Cardiac fibroblast (primary cell): ENCODE measurements at regions not wholly inside any gene's neighbourhood (a gene's known extent, or its start where the extent isn't known, plus 50 kb on each side); places are given as distances from the start of the nearest gene placed in this dataset.

Experiments used
- DNase-seq, 2 donors: peaks; one replicate each; pipeline versions ENCODE4 v3.0.0 to v3.0.0-alpha.2; 2010; ENCODE audit warnings: low read depth in 2 of 2
- H3K4me3 ChIP-seq, 2 donors: replicated peaks in 1 of 2; 1 replicate in 1 of 2; 2 replicates in 1 of 2; pipeline ENCODE4 v1.5.1; 2011; ENCODE audit warnings: low read depth in 2 of 2, low read length in 2 of 2, mild to moderate bottlenecking in 2 of 2, moderate library complexity in 1 of 2
- TF ChIP-seq, protein P1 (sequence below): IDR thresholded peaks from one replicate; pipeline ENCODE4 v1.5.1; 2011; ENCODE audit warnings: low read depth, mild to moderate bottlenecking, low read length, inconsistent platforms

- TF ChIP-seq, protein P1, sequence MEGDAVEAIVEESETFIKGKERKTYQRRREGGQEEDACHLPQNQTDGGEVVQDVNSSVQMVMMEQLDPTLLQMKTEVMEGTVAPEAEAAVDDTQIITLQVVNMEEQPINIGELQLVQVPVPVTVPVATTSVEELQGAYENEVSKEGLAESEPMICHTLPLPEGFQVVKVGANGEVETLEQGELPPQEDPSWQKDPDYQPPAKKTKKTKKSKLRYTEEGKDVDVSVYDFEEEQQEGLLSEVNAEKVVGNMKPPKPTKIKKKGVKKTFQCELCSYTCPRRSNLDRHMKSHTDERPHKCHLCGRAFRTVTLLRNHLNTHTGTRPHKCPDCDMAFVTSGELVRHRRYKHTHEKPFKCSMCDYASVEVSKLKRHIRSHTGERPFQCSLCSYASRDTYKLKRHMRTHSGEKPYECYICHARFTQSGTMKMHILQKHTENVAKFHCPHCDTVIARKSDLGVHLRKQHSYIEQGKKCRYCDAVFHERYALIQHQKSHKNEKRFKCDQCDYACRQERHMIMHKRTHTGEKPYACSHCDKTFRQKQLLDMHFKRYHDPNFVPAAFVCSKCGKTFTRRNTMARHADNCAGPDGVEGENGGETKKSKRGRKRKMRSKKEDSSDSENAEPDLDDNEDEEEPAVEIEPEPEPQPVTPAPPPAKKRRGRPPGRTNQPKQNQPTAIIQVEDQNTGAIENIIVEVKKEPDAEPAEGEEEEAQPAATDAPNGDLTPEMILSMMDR = no peak
- no peak overlapping the region for H3K4me3 ChIP-seq
- no peak for DNase-seq
Measured at GRCh38 chr11:109798521-109798920, 294.7 kb upstream of the ZC3H12C start.

- TF ChIP-seq, protein P1 = no peak
- no peak for DNase-seq
- no peak overlapping the region for H3K4me3 ChIP-seq
Measured at GRCh38 chr11:109799604-109800003, 293.6 kb upstream of the ZC3H12C start.

DNA sequence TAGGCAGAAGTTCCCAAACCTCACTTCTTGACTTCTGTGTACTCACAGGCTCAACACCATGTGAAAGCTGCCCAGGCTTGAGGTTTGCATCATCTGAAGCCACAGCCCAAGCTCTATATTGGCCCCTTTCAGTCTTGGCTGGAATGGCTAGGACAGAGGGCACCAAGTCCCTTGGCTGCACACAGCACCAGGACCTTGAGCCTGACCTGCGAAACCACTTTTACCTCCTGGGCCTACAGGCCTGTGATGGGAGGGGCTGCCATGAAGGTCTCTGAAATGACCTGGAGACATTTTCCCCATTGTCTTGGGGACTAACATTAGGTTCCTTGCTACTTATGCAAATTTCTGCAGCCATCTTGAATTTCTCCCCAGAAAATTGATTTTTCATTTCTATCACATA lies 288.3 kb upstream of the ZC3H12C start:
- DNase-seq = no peak
- TF ChIP-seq, protein P1 = no peak
- H3K4me3 ChIP-seq = no peak overlapping the region

DNA sequence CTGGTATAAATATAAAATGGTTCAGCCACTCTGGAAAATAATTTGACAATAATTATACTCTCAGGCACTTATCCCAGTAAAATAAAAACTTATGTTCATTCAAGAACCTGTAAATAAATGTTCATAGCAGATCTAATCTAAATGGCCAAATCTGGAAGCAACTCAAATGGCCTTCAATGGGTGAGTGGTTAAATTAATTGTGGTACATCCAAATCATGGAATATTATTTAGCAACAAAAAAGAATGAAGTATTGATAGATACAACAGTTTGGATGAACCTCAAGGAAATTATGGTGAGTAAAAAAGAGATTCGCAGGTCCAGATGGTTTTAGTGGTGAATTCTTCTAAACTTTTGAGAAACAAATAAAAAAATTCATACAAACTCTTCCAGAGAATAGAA lies 287.0 kb upstream of the ZC3H12C start:
- TF ChIP-seq, protein P1 = no peak
- no peak overlapping the region for H3K4me3 ChIP-seq
- no peak for DNase-seq

GRCh38 chr11:109808569-109808968 lies 284.6 kb upstream of the ZC3H12C start:
- DNase-seq = peak; percentile 45 to 58
- no peak overlapping the region for H3K4me3 ChIP-seq
- TF ChIP-seq, protein P1 = no peak

DNA sequence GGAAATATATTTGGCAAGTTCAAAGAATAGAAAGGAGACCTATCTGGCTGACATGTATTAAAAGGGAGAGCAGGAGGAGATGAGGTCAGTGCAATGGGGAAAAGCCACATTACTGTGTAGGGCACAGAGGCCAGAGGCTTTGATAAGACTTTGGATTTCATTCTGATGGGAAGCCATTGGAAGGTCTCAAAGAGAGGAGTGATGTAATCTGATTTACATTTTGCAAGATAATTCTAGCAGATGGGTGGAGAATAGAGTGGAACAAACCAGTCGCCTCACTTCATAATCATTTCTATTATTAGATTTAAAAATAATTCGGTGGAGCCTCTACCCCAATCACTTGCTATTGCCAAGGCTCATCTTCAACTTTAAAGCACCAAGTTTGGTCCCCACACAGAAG lies 278.4 kb upstream of the ZC3H12C start:
- no peak for DNase-seq
- TF ChIP-seq, protein P1 = no peak
- no peak overlapping the region for H3K4me3 ChIP-seq

- no peak for DNase-seq
- no peak overlapping the region for H3K4me3 ChIP-seq
- TF ChIP-seq, protein P1 = no peak
Measured at GRCh38 chr11:109815500-109816150, 277.6 kb upstream of the ZC3H12C start.
